Keratinocyte (primary cell): ENCODE measurements at regions not wholly inside any gene's neighbourhood (a gene's known extent, or its start where the extent isn't known, plus 50 kb on each side); places are given as distances from the start of the nearest gene placed in this dataset.

Experiments used
- DNase-seq: peaks from one replicate; pipeline ENCODE4 v3.0.0-alpha.2; 2011; ENCODE audit warnings: low read depth, missing footprints, low spot score
- FAIRE-seq: peaks from 2 replicates; lab custom pipeline; 2011; peaks lifted over from hg19 to GRCh38; lab: Jason Lieb, UNC
- H2AFZ ChIP-seq: 2 replicates; pipeline ENCODE4 v1.6.0; 2012; ENCODE audit warnings: low read length, control low read depth, inconsistent platforms; ENCODE audit not compliant: control insufficient read depth
- H3K27ac ChIP-seq: 2 replicates; pipeline ENCODE4 v1.5.1; 2011; ENCODE audit warnings: low read length; ENCODE audit not compliant: control insufficient read depth, insufficient read depth
- H3K27me3 ChIP-seq: 3 replicates; pipeline ENCODE4 v1.6.0; 2011; ENCODE audit warnings: low read length; ENCODE audit not compliant: control insufficient read depth, insufficient read depth; ENCODE audit errors: extremely low read depth
- H3K36me3 ChIP-seq, 2 experiments: 2 replicates in 1 of 2; 3 replicates in 1 of 2; pipeline ENCODE4 v1.5.1; 2011; ENCODE audit warnings: low read length in 2 of 2, mild to moderate bottlenecking in 1 of 2; ENCODE audit not compliant: control insufficient read depth in 2 of 2, insufficient read depth in 2 of 2; ENCODE audit errors: extremely low read depth in 1 of 2
- H3K4me1 ChIP-seq: 3 replicates; pipeline ENCODE4 v1.5.1; 2011; ENCODE audit warnings: low read length; ENCODE audit not compliant: control insufficient read depth, insufficient read depth; ENCODE audit errors: extremely low read depth
- H3K4me2 ChIP-seq: 3 replicates; pipeline ENCODE4 v1.6.0; 2011; ENCODE audit warnings: low read depth, low read length; ENCODE audit not compliant: control insufficient read depth, insufficient read depth; ENCODE audit errors: extremely low read depth
- H3K4me3 ChIP-seq, 3 experiments: fragments of 200-600 bp in 1 of 3; sonication (generic) in 1 of 3; 2 replicates in 2 of 3; 3 replicates in 1 of 3; pipeline ENCODE4 v1.5.1; 2011 to 2016; ENCODE audit warnings: low read length in 3 of 3, mild to moderate bottlenecking in 3 of 3, control low read depth in 2 of 3, inconsistent platforms in 1 of 3, low read depth in 1 of 3, mixed read lengths in 1 of 3, mixed run types in 1 of 3, moderate library complexity in 1 of 3; ENCODE audit not compliant: control insufficient read depth in 2 of 3, insufficient read depth in 2 of 3; ENCODE audit errors: extremely low read depth in 1 of 3
- H3K79me2 ChIP-seq: 2 replicates; pipeline ENCODE4 v1.6.0; 2012; ENCODE audit warnings: low read length; ENCODE audit not compliant: control insufficient read depth, insufficient read depth
- H3K9ac ChIP-seq: 3 replicates; pipeline ENCODE4 v1.6.0; 2011; ENCODE audit warnings: low read length; ENCODE audit not compliant: control insufficient read depth, insufficient read depth; ENCODE audit errors: extremely low read depth
- H3K9me1 ChIP-seq: 3 replicates; pipeline ENCODE4 v1.6.0; 2011; ENCODE audit warnings: low read length; ENCODE audit not compliant: control insufficient read depth, insufficient read depth; ENCODE audit errors: extremely low read depth
- H3K9me3 ChIP-seq: 2 replicates; pipeline ENCODE4 v1.5.1; 2012; ENCODE audit warnings: low read depth, low read length; ENCODE audit not compliant: control insufficient read depth
- H4K20me1 ChIP-seq: 3 replicates; pipeline ENCODE4 v1.6.0; 2011; ENCODE audit warnings: low read length; ENCODE audit not compliant: control insufficient read depth, insufficient read depth; ENCODE audit errors: extremely low read depth
- EZH2 ChIP-seq: IDR thresholded peaks from one replicate; pipeline ENCODE4 v1.6.1; 2012; ENCODE audit warnings: inconsistent platforms, mild to moderate bottlenecking, low read length, moderate library complexity
- dilution Hi-C: fragments of 300-500 bp; cut with MboI; formaldehyde crosslinking; loops from one replicate; pipeline ENCODE4 v1.7.0; 2020; ENCODE audit warnings: low sequenced_read_pairs; ENCODE audit not compliant: extremely low pct_ligation_motif_present
- TF ChIP-seq, protein P1 (sequence below), 3 experiments: IDR thresholded peaks in 1 of 3; conservative IDR thresholded peaks in 1 of 3; optimal IDR thresholded peaks in 1 of 3; 2 replicates in 2 of 3; 3 replicates in 1 of 3; pipeline versions ENCODE3 to v1.5.1; 2011; ENCODE audit warnings: low read length in 3 of 3, mild to moderate bottlenecking in 3 of 3, moderate library complexity in 2 of 3, control low read depth in 1 of 3, inconsistent platforms in 1 of 3; ENCODE audit not compliant: insufficient read depth in 2 of 3; ENCODE audit errors: extremely low read depth in 1 of 3

GRCh38 chr18:41767960-41768359 is 187.1 kb upstream of the PIK3C3 start:
- H3K4me1 ChIP-seq = peaks cover under 1% of the 10 kb centered on the region
- DNase-seq = no peak
- dilution Hi-C loops = no loop called here
- no peaks in the 10 kb centered on the region for H3K36me3 ChIP-seq
- no peak overlapping the region for H3K9ac ChIP-seq
- H3K4me3 ChIP-seq = no peak overlapping the region
- no peaks in the 10 kb centered on the region for H3K27me3 ChIP-seq
- H3K27ac ChIP-seq = no peak overlapping the region
- H3K9me1 ChIP-seq = no peaks in the 10 kb centered on the region
- H3K79me2 ChIP-seq = no peaks in the 10 kb centered on the region
- H2AFZ ChIP-seq = no peak overlapping the region
- H3K4me2 ChIP-seq = no peak overlapping the region
- peak; percentile 82 for FAIRE-seq
- no peaks in the 10 kb centered on the region for H4K20me1 ChIP-seq
- H3K9me3 ChIP-seq = no peaks in the 10 kb centered on the region
- TF ChIP-seq, protein P1, sequence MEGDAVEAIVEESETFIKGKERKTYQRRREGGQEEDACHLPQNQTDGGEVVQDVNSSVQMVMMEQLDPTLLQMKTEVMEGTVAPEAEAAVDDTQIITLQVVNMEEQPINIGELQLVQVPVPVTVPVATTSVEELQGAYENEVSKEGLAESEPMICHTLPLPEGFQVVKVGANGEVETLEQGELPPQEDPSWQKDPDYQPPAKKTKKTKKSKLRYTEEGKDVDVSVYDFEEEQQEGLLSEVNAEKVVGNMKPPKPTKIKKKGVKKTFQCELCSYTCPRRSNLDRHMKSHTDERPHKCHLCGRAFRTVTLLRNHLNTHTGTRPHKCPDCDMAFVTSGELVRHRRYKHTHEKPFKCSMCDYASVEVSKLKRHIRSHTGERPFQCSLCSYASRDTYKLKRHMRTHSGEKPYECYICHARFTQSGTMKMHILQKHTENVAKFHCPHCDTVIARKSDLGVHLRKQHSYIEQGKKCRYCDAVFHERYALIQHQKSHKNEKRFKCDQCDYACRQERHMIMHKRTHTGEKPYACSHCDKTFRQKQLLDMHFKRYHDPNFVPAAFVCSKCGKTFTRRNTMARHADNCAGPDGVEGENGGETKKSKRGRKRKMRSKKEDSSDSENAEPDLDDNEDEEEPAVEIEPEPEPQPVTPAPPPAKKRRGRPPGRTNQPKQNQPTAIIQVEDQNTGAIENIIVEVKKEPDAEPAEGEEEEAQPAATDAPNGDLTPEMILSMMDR (optimal IDR thresholded peaks at IDR 0.05 in 1 of 3, IDR thresholded peaks at IDR 0.05 in 1 of 3, conservative IDR thresholded peaks at IDR 0.05 in 1 of 3; ENCODE audit: extremely low read depth in 1 of 3, insufficient read depth in 2 of 3, low read length in 3 of 3) = peak; percentile 15 to 63 (median 46)
- TF ChIP-seq EZH2 = no peak

- no peak overlapping the region for H3K27ac ChIP-seq
- no peaks in the 10 kb centered on the region for H3K79me2 ChIP-seq
- H3K9ac ChIP-seq = no peak overlapping the region
- no peaks in the 10 kb centered on the region for H3K9me3 ChIP-seq
- no peak overlapping the region for H3K4me2 ChIP-seq
- H4K20me1 ChIP-seq = no peaks in the 10 kb centered on the region
- no peak for TF ChIP-seq EZH2
- TF ChIP-seq, protein P1 (optimal IDR thresholded peaks at IDR 0.05 in 1 of 3, IDR thresholded peaks at IDR 0.05 in 1 of 3, conservative IDR thresholded peaks at IDR 0.05 in 1 of 3; ENCODE audit: extremely low read depth in 1 of 3, insufficient read depth in 2 of 3, low read length in 3 of 3) = no peak
- dilution Hi-C loops = no loop called here
- H3K27me3 ChIP-seq = no peaks in the 10 kb centered on the region
- H3K36me3 ChIP-seq = no peaks in the 10 kb centered on the region
- H3K9me1 ChIP-seq = no peaks in the 10 kb centered on the region
- no peak overlapping the region for H2AFZ ChIP-seq
- no peak for DNase-seq
- FAIRE-seq = no peak
- peaks cover 21% of the 10 kb centered on the region for H3K4me1 ChIP-seq
- H3K4me3 ChIP-seq = no peak overlapping the region
Observed at GRCh38 chr18:41765460-41765859, 189.6 kb upstream of the PIK3C3 start.
